Neuronal stem cell (in vitro differentiated cells): ENCODE measurements at regions not wholly inside any gene's neighbourhood (a gene's known extent, or its start where the extent isn't known, plus 50 kb on each side); places are given as distances from the start of the nearest gene placed in this dataset.

Experiments
- DNase-seq: peaks from one replicate; pipeline ENCODE4 v3.0.0-alpha.2; 2013; ENCODE audit warnings: low spot score
- H2AFZ ChIP-seq: one replicate; pipeline ENCODE4 v1.6.1; 2013; ENCODE audit warnings: mild to moderate bottlenecking, low read length, inconsistent platforms
- H2AK5ac ChIP-seq: 2 replicates; pipeline ENCODE4 v1.6.1; 2013; ENCODE audit warnings: low read depth, mild to moderate bottlenecking, inconsistent platforms, low read length, moderate library complexity, mixed read lengths
- H2BK120ac ChIP-seq: 2 replicates; pipeline ENCODE4 v1.6.1; 2013; ENCODE audit warnings: low read depth, mild to moderate bottlenecking, inconsistent platforms, low read length, moderate library complexity, mixed read lengths
- H2BK12ac ChIP-seq: one replicate; pipeline ENCODE4 v1.6.1; 2013; ENCODE audit warnings: low read length, inconsistent platforms
- H2BK15ac ChIP-seq: 2 replicates; pipeline ENCODE4 v1.6.1; 2013; ENCODE audit warnings: mild to moderate bottlenecking, low read length, inconsistent platforms, mixed read lengths
- H2BK5ac ChIP-seq: one replicate; pipeline ENCODE4 v1.6.1; 2013; ENCODE audit warnings: inconsistent platforms, mild to moderate bottlenecking, low read length, moderate library complexity
- H3K14ac ChIP-seq: one replicate; pipeline ENCODE4 v1.6.1; 2013; ENCODE audit warnings: low read length, inconsistent platforms
- H3K18ac ChIP-seq: 2 replicates; pipeline ENCODE4 v1.6.1; 2013; ENCODE audit warnings: low read length, inconsistent platforms
- H3K23ac ChIP-seq: 2 replicates; pipeline ENCODE4 v1.6.1; 2013; ENCODE audit warnings: low read depth, mild to moderate bottlenecking, mixed read lengths, low read length, inconsistent platforms; ENCODE audit not compliant: poor library complexity
- H3K27ac ChIP-seq: replicated peaks from 3 replicates; pipeline ENCODE4 v1.5.1; 2013; ENCODE audit warnings: low read length, inconsistent platforms
- H3K27me3 ChIP-seq, 3 experiments: 2 replicates each; pipeline ENCODE4 v1.6.1; 2013; ENCODE audit warnings: low read length in 3 of 3, mild to moderate bottlenecking in 2 of 3, inconsistent platforms in 1 of 3, low read depth in 1 of 3, mixed read lengths in 1 of 3, moderate library complexity in 1 of 3; ENCODE audit not compliant: control insufficient read depth in 3 of 3, insufficient read depth in 3 of 3
- H3K36me3 ChIP-seq, 2 donors: replicated peaks in 1 of 2; 2 replicates each; pipeline ENCODE4 v1.6.1; 2013; ENCODE audit warnings: low read length in 2 of 2; ENCODE audit not compliant: control insufficient read depth in 2 of 2, insufficient read depth in 2 of 2
- H3K4ac ChIP-seq: 2 replicates; pipeline ENCODE4 v1.6.1; 2013; ENCODE audit warnings: inconsistent platforms, mild to moderate bottlenecking, low read length, moderate library complexity
- H3K4me1 ChIP-seq, 2 donors: 1 replicate in 1 of 2; 2 replicates in 1 of 2; pipeline ENCODE4 v1.6.1; 2013; ENCODE audit warnings: low read length in 2 of 2, low read depth in 1 of 2; ENCODE audit not compliant: control insufficient read depth in 2 of 2, insufficient read depth in 1 of 2
- H3K4me2 ChIP-seq: one replicate; pipeline ENCODE4 v1.6.1; 2013; ENCODE audit warnings: mild to moderate bottlenecking, low read length, inconsistent platforms; ENCODE audit not compliant: insufficient read depth, poor library complexity, severe bottlenecking
- H3K4me3 ChIP-seq, 2 donors: 2 replicates each; pipeline ENCODE4 v1.5.1; 2013; ENCODE audit warnings: low read length in 2 of 2, mild to moderate bottlenecking in 2 of 2, inconsistent platforms in 1 of 2, moderate library complexity in 1 of 2
- H3K79me1 ChIP-seq: one replicate; pipeline ENCODE4 v1.6.1; 2013; ENCODE audit warnings: low read depth, mild to moderate bottlenecking, inconsistent platforms, low read length, moderate library complexity
- H3K9ac ChIP-seq: one replicate; pipeline ENCODE4 v1.6.1; 2013; ENCODE audit warnings: mild to moderate bottlenecking, low read depth, low read length, inconsistent platforms; ENCODE audit not compliant: poor library complexity
- H3K9me3 ChIP-seq, 2 donors: replicated peaks in 1 of 2; 2 replicates each; pipeline versions ENCODE3 to v1.6.1; 2013; ENCODE audit warnings: low read length in 2 of 2, mild to moderate bottlenecking in 2 of 2, inconsistent platforms in 1 of 2, low read depth in 1 of 2, mixed read lengths in 1 of 2, moderate library complexity in 1 of 2; ENCODE audit not compliant: control insufficient read depth in 2 of 2, insufficient read depth in 1 of 2
- H4K8ac ChIP-seq: one replicate; pipeline ENCODE4 v1.6.1; 2013; ENCODE audit warnings: low read depth, mild to moderate bottlenecking, inconsistent platforms, low read length, moderate library complexity
- H4K91ac ChIP-seq: one replicate; pipeline ENCODE4 v1.6.1; 2013; ENCODE audit warnings: low read length, low read depth, mild to moderate bottlenecking, inconsistent platforms; ENCODE audit not compliant: poor library complexity
- WGBS, 2 donors: extraction: QIAGEN DNeasy Blood & Tissue Kit; methylation state at CpG; one replicate each; pipeline ENCODE4 v1.1.7; 2013; ENCODE audit warnings: missing lambda C conversion rate in 2 of 2, mixed read lengths in 1 of 2; ENCODE audit not compliant: insufficient read length in 2 of 2, insufficient replicate concordance in 1 of 2; ENCODE audit errors: extremely low coverage in 2 of 2; 5-methylcytosine and 5-hydroxymethylcytosine counted together

DNA sequence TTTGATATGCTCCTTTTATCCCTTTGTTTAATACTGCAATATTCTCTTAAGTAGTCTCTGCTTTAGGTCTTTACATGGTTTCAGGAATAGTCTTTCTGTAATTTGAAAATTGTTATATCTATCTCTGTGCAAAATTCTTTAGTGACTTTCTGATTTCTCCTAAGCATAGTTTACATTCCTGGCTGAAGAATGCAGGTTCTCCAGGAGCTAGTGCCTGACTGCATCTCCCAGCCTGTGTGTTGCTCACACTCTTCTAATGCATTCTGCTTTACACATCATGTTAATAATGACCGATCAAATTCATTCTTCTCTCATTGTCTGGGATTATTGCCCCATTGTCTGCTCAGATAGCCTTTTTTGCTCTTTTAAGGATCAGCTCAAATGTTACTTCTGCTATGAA, 1349.2 kb downstream of the DSC3 start:
- Histone ChIP-seq H3K4me1 (no peaks in the 10 kb centered on the region), H2BK5ac (no peak overlapping the region), H3K4me2 (no peak overlapping the region), H3K4ac (no peak overlapping the region), H2BK15ac (no peak overlapping the region), H3K79me1 (no peaks in the 10 kb centered on the region), H3K14ac (no peak overlapping the region), H2AK5ac (no peak overlapping the region), H3K27ac (no peak overlapping the region), H3K9ac (no peak overlapping the region), H4K8ac (no peak overlapping the region), H2BK120ac (no peak overlapping the region), H3K9me3 (no peaks in the 10 kb centered on the region), H3K27me3 (no peaks in the 10 kb centered on the region), H3K36me3 (no peaks in the 10 kb centered on the region), H3K23ac (no peak overlapping the region), H2BK12ac (no peak overlapping the region), H3K4me3 (no peak overlapping the region), H3K18ac (no peak overlapping the region), H2AFZ (no peak overlapping the region), H4K91ac (no peak overlapping the region)
- no peak for DNase-seq
- WGBS, 2 donors: no CpG with 5 or more reads among the region's 1 CpG

DNA sequence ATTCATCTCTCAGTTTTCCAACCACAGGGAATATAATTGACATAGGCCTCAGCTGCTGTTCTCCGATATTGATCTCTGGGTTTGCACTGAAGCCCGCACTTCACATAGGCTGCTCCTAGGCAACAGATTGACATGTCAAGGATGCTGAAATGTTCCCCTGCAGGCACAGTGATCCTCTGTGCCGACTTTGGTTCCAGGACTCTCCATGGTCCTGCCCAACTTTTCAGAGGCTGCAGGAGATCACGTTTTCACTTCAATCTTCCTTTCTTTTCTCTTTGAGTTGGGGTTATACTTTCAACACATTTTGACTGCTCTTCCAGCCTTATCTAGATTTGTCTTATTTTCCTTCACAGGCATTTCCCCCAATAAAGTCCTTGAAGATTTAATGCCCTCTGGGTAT, 1361.0 kb downstream of the DSC3 start:
- no peak overlapping the region for H3K4me2 ChIP-seq
- no peak overlapping the region for H3K18ac ChIP-seq
- H2BK15ac ChIP-seq: no peak overlapping the region
- no peak overlapping the region for H2BK120ac ChIP-seq
- no peaks in the 10 kb centered on the region for H3K79me1 ChIP-seq
- no peak overlapping the region for H4K91ac ChIP-seq
- H3K23ac ChIP-seq: no peak overlapping the region
- no peak overlapping the region for H3K4me3 ChIP-seq
- H3K4ac ChIP-seq: no peak overlapping the region
- H2BK12ac ChIP-seq: no peak overlapping the region
- no peak overlapping the region for H4K8ac ChIP-seq
- no peak overlapping the region for H3K14ac ChIP-seq
- no CpG with 5 or more reads among the region's 4 CpGs for WGBS, 2 donors
- DNase-seq: no peak
- H2BK5ac ChIP-seq: no peak overlapping the region
- no peaks in the 10 kb centered on the region for H3K27me3 ChIP-seq
- no peaks in the 10 kb centered on the region for H3K36me3 ChIP-seq
- no peaks in the 10 kb centered on the region for H3K9me3 ChIP-seq
- H3K27ac ChIP-seq: no peak overlapping the region
- no peak overlapping the region for H2AFZ ChIP-seq
- no peak overlapping the region for H3K9ac ChIP-seq
- no peak overlapping the region for H2AK5ac ChIP-seq
- no peaks in the 10 kb centered on the region for H3K4me1 ChIP-seq

DNA sequence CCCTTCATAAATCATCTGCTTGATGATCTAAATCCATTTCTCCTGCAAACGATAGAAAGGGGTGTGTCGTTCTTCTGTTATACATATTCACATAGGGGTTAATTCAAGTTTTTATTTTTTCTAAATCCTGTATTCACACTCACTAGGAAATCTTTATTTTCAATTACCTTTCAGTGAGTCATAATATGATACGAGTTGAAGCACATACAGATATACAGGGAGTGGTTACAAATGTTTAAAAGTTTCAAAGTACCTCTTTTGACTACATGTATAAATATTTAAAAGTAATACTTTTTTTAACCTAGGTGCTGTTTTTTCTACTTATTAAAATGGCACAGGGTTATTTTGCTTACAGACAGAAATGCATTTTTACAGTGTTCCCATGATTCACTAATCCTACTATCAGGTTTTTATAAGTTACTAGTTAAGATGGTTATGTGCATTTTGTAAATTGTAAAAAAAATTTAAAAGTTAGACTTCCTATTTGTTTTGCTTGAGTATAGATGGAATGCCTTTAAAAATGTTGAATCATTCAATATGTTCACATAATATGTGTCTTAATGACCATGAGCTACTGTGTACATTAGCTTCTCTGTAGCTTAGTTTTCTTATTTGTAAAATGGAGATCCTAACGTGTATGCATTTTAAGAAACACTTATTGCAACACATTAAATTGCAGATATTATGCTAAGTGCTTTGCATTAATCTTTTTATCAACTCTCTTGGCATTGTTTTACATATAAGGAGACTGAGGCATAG, 1378.1 kb downstream of the DSC3 start:
- no peak overlapping the region for H3K14ac ChIP-seq
- no peak overlapping the region for H2AFZ ChIP-seq
- no peak for DNase-seq
- H3K18ac ChIP-seq: no peak overlapping the region
- H3K4me3 ChIP-seq: no peak overlapping the region
- H3K9me3 ChIP-seq: no peaks in the 10 kb centered on the region
- no peak overlapping the region for H2BK12ac ChIP-seq
- no peak overlapping the region for H2BK5ac ChIP-seq
- H3K4me2 ChIP-seq: no peak overlapping the region
- no peaks in the 10 kb centered on the region for H3K4me1 ChIP-seq
- H2AK5ac ChIP-seq: no peak overlapping the region
- H2BK15ac ChIP-seq: no peak overlapping the region
- H4K91ac ChIP-seq: no peak overlapping the region
- no peak overlapping the region for H2BK120ac ChIP-seq
- H3K9ac ChIP-seq: no peak overlapping the region
- no peak overlapping the region for H3K4ac ChIP-seq
- H3K27me3 ChIP-seq: no peaks in the 10 kb centered on the region
- no peak overlapping the region for H3K23ac ChIP-seq
- no peaks in the 10 kb centered on the region for H3K79me1 ChIP-seq
- no CpG with 5 or more reads among the region's 4 CpGs for WGBS, 2 donors
- H3K27ac ChIP-seq: no peak overlapping the region
- no peak overlapping the region for H4K8ac ChIP-seq
- no peaks in the 10 kb centered on the region for H3K36me3 ChIP-seq

DNA sequence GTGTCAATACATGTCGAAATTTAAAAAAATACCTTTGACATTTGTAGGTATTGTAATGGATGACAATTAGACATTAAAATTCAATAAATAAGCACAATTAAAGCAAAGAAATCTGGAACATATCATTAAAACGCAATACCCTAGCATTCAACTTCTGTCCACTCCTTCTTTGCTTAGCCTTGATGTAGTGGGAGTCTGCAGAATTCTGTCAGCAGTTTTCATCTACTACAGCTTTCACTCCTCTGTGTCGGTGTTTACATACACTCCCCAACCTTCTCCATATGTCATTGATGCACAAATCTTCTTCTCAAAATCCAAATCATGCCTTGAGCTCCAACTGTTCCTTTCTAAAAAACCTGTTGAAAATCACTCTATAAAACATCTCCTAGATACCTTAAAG, 1380.6 kb downstream of the DSC3 start:
- no peak overlapping the region for H4K8ac ChIP-seq
- H2AK5ac ChIP-seq: no peak overlapping the region
- no peak overlapping the region for H2AFZ ChIP-seq
- H3K4me3 ChIP-seq: no peak overlapping the region
- WGBS, 2 donors: no CpG with 5 or more reads among the region's 3 CpGs
- no peak overlapping the region for H2BK15ac ChIP-seq
- H2BK120ac ChIP-seq: no peak overlapping the region
- H3K79me1 ChIP-seq: no peaks in the 10 kb centered on the region
- no peaks in the 10 kb centered on the region for H3K27me3 ChIP-seq
- no peaks in the 10 kb centered on the region for H3K36me3 ChIP-seq
- DNase-seq: no peak
- no peak overlapping the region for H4K91ac ChIP-seq
- no peak overlapping the region for H3K23ac ChIP-seq
- H3K4me1 ChIP-seq: no peaks in the 10 kb centered on the region
- H3K18ac ChIP-seq: no peak overlapping the region
- no peak overlapping the region for H3K9ac ChIP-seq
- H3K14ac ChIP-seq: no peak overlapping the region
- H3K4ac ChIP-seq: no peak overlapping the region
- no peak overlapping the region for H3K4me2 ChIP-seq
- H2BK5ac ChIP-seq: no peak overlapping the region
- H3K9me3 ChIP-seq: no peaks in the 10 kb centered on the region
- H2BK12ac ChIP-seq: no peak overlapping the region
- H3K27ac ChIP-seq: no peak overlapping the region
